ENCODE measurements at regions not wholly inside any gene's neighbourhood (a gene's known extent, or its start where the extent isn't known, plus 50 kb on each side); places are given as distances from the start of the nearest gene placed in this dataset.

- H3K36me3 ChIP-seq (ENCODE audit: control insufficient read depth, insufficient read depth, low read length): no peaks in the 10 kb centered on the region
- in situ Hi-C loops (cut with MboI; ENCODE audit: low sequenced_read_pairs) (no loop called here), intact Hi-C loops (cut with micrococcal nuclease) (no loop called here), dilution Hi-C loops (cut with HindIII; ENCODE audit: low sequenced_read_pairs, unreplicated experiment) (no loop called here)
- no peak overlapping the region for H3K4me3 ChIP-seq (ENCODE audit: insufficient read depth, low read depth, low read length)
- no peak overlapping the region for H2BK120ac ChIP-seq (ENCODE audit: low read depth, low read length)
- ChIA-PET POLR2A (ENCODE audit: unreplicated experiment) (no interaction called here), CTCF (no interaction called here)
- no CpG with 5 or more reads among the region's 5 CpGs for WGBS, 2 experiments (ENCODE audit: extremely low coverage in 2 of 2, insufficient read length in 1 of 2)
- H2AK9ac ChIP-seq (replicated peaks; ENCODE audit: low read depth, low read length, poor library complexity): no peak overlapping the region
- no peak overlapping the region for H3K9ac ChIP-seq (ENCODE audit: low read depth, low read length)
- no peaks in the 10 kb centered on the region for H3K79me1 ChIP-seq (ENCODE audit: low read depth in 1 of 2, low read length in 2 of 2)
- H3K4me1 ChIP-seq (ENCODE audit: control insufficient read depth, insufficient read depth, low read length): no peaks in the 10 kb centered on the region
- no peaks in the 10 kb centered on the region for H3K27me3 ChIP-seq (ENCODE audit: control insufficient read depth, insufficient read depth, low read length)
- TF ChIP-seq BHLHE40 (IDR thresholded peaks at IDR 0.05; ENCODE audit: low read depth, low read length) (no peak), MAZ (IDR thresholded peaks at IDR 0.05; ENCODE audit: borderline replicate concordance, low read depth, low read length) (no peak)
- no peak overlapping the region for H2BK5ac ChIP-seq (ENCODE audit: low read depth, low read length, poor library complexity, severe bottlenecking)
- no peak overlapping the region for H4K5ac ChIP-seq (ENCODE audit: low read depth, low read length)
- H4K8ac ChIP-seq (ENCODE audit: low read depth in 2 of 2, low read length in 2 of 2): no peak overlapping the region
- no peak overlapping the region for H3K56ac ChIP-seq (ENCODE audit: extremely low read depth, insufficient read depth, low read length)
- H3K23ac ChIP-seq (ENCODE audit: low read depth, low read length): no peak overlapping the region
- H2AFZ ChIP-seq (replicated peaks; ENCODE audit: low read length, poor library complexity): no peak overlapping the region
- H4K20me1 ChIP-seq (ENCODE audit: insufficient read depth, low read length): no peaks in the 10 kb centered on the region
- no peaks in the 10 kb centered on the region for H3K9me1 ChIP-seq (ENCODE audit: insufficient read depth, low read length)
- no peak overlapping the region for H3K18ac ChIP-seq (ENCODE audit: low read depth, low read length)
- H2BK15ac ChIP-seq (ENCODE audit: low read depth, low read length): no peak overlapping the region
- no peak overlapping the region for H3K14ac ChIP-seq (replicated peaks; ENCODE audit: low read depth, low read length)
- H2BK20ac ChIP-seq (ENCODE audit: low read depth, low read length): no peak overlapping the region
- no peak overlapping the region for H2AK5ac ChIP-seq (ENCODE audit: low read depth, low read length)
- no peak overlapping the region for H3K4ac ChIP-seq (ENCODE audit: low read depth, low read length)
- DNase-seq: no peak
- ATAC-seq (ENCODE audit: low read depth): no peak
- no peak overlapping the region for H4K91ac ChIP-seq (ENCODE audit: insufficient read depth, low read depth, low read length)
- H3K4me2 ChIP-seq (ENCODE audit: low read depth, low read length): no peak overlapping the region
- H3K27ac ChIP-seq (ENCODE audit: insufficient read depth, low read length): no peak overlapping the region
- no TSS peak for BruUV-seq (replicated peaks)
- H3K9me3 ChIP-seq (ENCODE audit: control insufficient read depth, insufficient read depth, low read length): no peaks in the 10 kb centered on the region
Observed at GRCh38 chr7:12004581-12004980, 172.6 kb upstream of the THSD7A start.
